GM12878 (cell line): ENCODE measurements at regions not wholly inside any gene's neighbourhood (a gene's known extent, or its start where the extent isn't known, plus 50 kb on each side); places are given as distances from the start of the nearest gene placed in this dataset.

ENCODE experiments used
- ATAC-seq: fragments of 200-7000 bp; cut with Tn5 transposase; 3 replicates; pipeline ENCODE4 v1.9.1; 2020; ENCODE audit warnings: mild to moderate bottlenecking, moderate library complexity
- BruUV-seq: library from RNA; stranded (reverse); fragments of 400-500 nt; replicated peaks from 2 replicates; lab custom pipeline; 2021; lab: Mats Ljungman, UMichigan
- CTCF ChIA-PET: fragments of 300-600 bp; sonication (Branson Sonifier 250); formaldehyde crosslinking; extraction: SDS; loops from one replicate; lab custom pipeline; 2021; ENCODE audit warnings: inconsistent platforms; lab: Yijun Ruan, JAX
- POLR2A ChIA-PET: fragments of 350-600 bp; formaldehyde crosslinking; extraction: SDS; loops from one replicate; lab custom pipeline; 2021; ENCODE audit warnings: inconsistent platforms; lab: Charles Lee
- RAD21 ChIA-PET: fragments of 300-600 bp; sonication (Branson Sonifier 250); formaldehyde crosslinking; loops from one replicate; lab custom pipeline; 2023; ENCODE audit warnings: antibody characterized with exemption; ENCODE audit not compliant: unreplicated experiment; lab: Charles Lee
- SMC1A ChIA-PET: fragments of 300-600 bp; sonication (Branson Sonifier 250); formaldehyde crosslinking; loops from one replicate; lab custom pipeline; 2023; ENCODE audit not compliant: unreplicated experiment, uncharacterized antibody; lab: Charles Lee
- DNase-seq: peaks from one replicate; pipeline ENCODE4 v3.0.0-alpha.2; 2011; ENCODE audit warnings: low read depth, low spot score
- FAIRE-seq: peaks from 3 replicates; lab custom pipeline; 2011; peaks lifted over from hg19 to GRCh38; lab: Jason Lieb, UNC
- H2AFZ ChIP-seq: 2 replicates; pipeline ENCODE4 v1.6.0; 2011; ENCODE audit warnings: low read depth, low read length, control low read depth; ENCODE audit not compliant: control insufficient read depth
- H3K27ac ChIP-seq: 2 replicates; pipeline ENCODE4 v1.5.1; 2011; ENCODE audit warnings: control low read depth; ENCODE audit not compliant: control insufficient read depth, insufficient read depth
- H3K27me3 ChIP-seq, 2 experiments: replicated peaks in 1 of 2; 2 replicates each; pipeline versions ENCODE4 v1.6.0 to v1.6.1; 2011; ENCODE audit warnings: low read length in 1 of 2; ENCODE audit not compliant: control insufficient read depth in 2 of 2, insufficient read depth in 2 of 2
- H3K36me3 ChIP-seq, 2 experiments: 2 replicates each; pipeline ENCODE4 v1.5.1; 2011; ENCODE audit warnings: low read length in 1 of 2; ENCODE audit not compliant: control insufficient read depth in 2 of 2, insufficient read depth in 2 of 2
- H3K4me1 ChIP-seq: 2 replicates; pipeline ENCODE4 v1.6.1; 2011; ENCODE audit warnings: mild to moderate bottlenecking, low read length, moderate library complexity, mixed read lengths; ENCODE audit not compliant: control insufficient read depth, insufficient read depth
- H3K4me2 ChIP-seq: 2 replicates; pipeline ENCODE4 v1.6.0; 2011; ENCODE audit warnings: control low read depth; ENCODE audit not compliant: control insufficient read depth, insufficient read depth
- H3K4me3 ChIP-seq: fragments of 200-600 bp; sonication (generic); 2 replicates; pipeline ENCODE4 v1.5.1; 2016
- H3K79me2 ChIP-seq: 2 replicates; pipeline ENCODE4 v1.6.0; 2011; ENCODE audit warnings: low read length; ENCODE audit not compliant: control insufficient read depth, insufficient read depth
- H3K9ac ChIP-seq: 2 replicates; pipeline ENCODE4 v1.8.0; 2011; ENCODE audit warnings: low read length, control low read depth, mixed read lengths; ENCODE audit not compliant: control insufficient read depth, insufficient read depth
- H3K9me3 ChIP-seq: replicated peaks from 3 replicates; pipeline ENCODE4 v1.5.1; 2011; ENCODE audit warnings: mild to moderate bottlenecking, low read length; ENCODE audit not compliant: control insufficient read depth, insufficient read depth
- H4K20me1 ChIP-seq: 2 replicates; pipeline ENCODE4 v1.6.0; 2011; ENCODE audit not compliant: control insufficient read depth, insufficient read depth
- BCL11A ChIP-seq: IDR thresholded peaks from 2 replicates; pipeline ENCODE4 v1.6.1; 2011; ENCODE audit warnings: low read depth, low read length
- BCL3 ChIP-seq: IDR thresholded peaks from 2 replicates; pipeline ENCODE4 v1.6.1; 2011; ENCODE audit warnings: borderline replicate concordance, low read depth, mild to moderate bottlenecking, moderate library complexity, low read length; ENCODE audit not compliant: insufficient read depth, poor library complexity, severe bottlenecking
- CREB1 ChIP-seq: IDR thresholded peaks from 2 replicates; pipeline ENCODE4 v1.6.1; 2012; ENCODE audit warnings: low read depth, mild to moderate bottlenecking, inconsistent platforms
- E2F8 ChIP-seq: fragments of 450-650 bp; IDR thresholded peaks from 2 replicates; pipeline ENCODE4 v1.6.1; 2018; ENCODE audit warnings: mild to moderate bottlenecking, low read depth, moderate library complexity; ENCODE audit not compliant: partially characterized antibody
- HDAC2 ChIP-seq: fragments of 200-600 bp; sonication (generic); IDR thresholded peaks from 2 replicates; pipeline ENCODE4 v1.6.1; 2017
- NFYB ChIP-seq: IDR thresholded peaks from 2 replicates; pipeline ENCODE4 v1.6.1; 2011; ENCODE audit warnings: low read depth, mild to moderate bottlenecking, low read length, improper control_type of control experiment, moderate library complexity; ENCODE audit not compliant: insufficient read depth
- SIX5 ChIP-seq: IDR thresholded peaks from 2 replicates; pipeline ENCODE4 v1.6.1; 2011; ENCODE audit warnings: mild to moderate bottlenecking, low read depth, low read length, moderate library complexity; ENCODE audit not compliant: severe bottlenecking
- SMARCA5 ChIP-seq: fragments of 450-650 bp; IDR thresholded peaks from 2 replicates; pipeline ENCODE4 v1.6.1; 2017; ENCODE audit warnings: mild to moderate bottlenecking
- TCF12 ChIP-seq: IDR thresholded peaks from 2 replicates; pipeline ENCODE4 v1.6.1; 2011; ENCODE audit warnings: low read depth, mild to moderate bottlenecking, low read length
- TCF3 ChIP-seq: IDR thresholded peaks from 2 replicates; pipeline ENCODE4 v1.6.1; 2012; ENCODE audit warnings: low read depth, mild to moderate bottlenecking, low read length, borderline replicate concordance; ENCODE audit not compliant: insufficient read depth
- YY1 ChIP-seq: IDR thresholded peaks from 2 replicates; pipeline ENCODE4 v1.6.1; 2011; ENCODE audit warnings: low read depth, mild to moderate bottlenecking, low read length
- ZBED1 ChIP-seq: IDR thresholded peaks from 2 replicates; pipeline ENCODE4 v1.6.1; 2016; ENCODE audit warnings: borderline replicate concordance
- WGBS: methylation state at CpG from one replicate; pipeline ENCODE4 v1.1.6; 2016; ENCODE audit warnings: low lambda C conversion rate; ENCODE audit not compliant: insufficient replicate concordance, insufficient coverage; ENCODE audit errors: missing lambda C conversion rate; 5-methylcytosine and 5-hydroxymethylcytosine counted together
- in situ Hi-C: fragments of 300-500 bp; cut with MboI; formaldehyde crosslinking; loops from 9 replicates; pipeline ENCODE4 v1.14.3; 2018; ENCODE audit warnings: mixed read lengths
- intact Hi-C: fragments of 100-400 bp; cut with micrococcal nuclease; formaldehyde crosslinking; loops from one replicate; pipeline ENCODE4 v1.14.2; 2022; ENCODE audit not compliant: unreplicated experiment

- Histone ChIP-seq H3K79me2 (no peaks in the 10 kb centered on the region), H3K9me3 (no peaks in the 10 kb centered on the region; the same call in 2 of the 3 replicates), H2AFZ (no peak overlapping the region; the same call in 1 of the 2 replicates), H3K27ac (no peak overlapping the region), H4K20me1 (no peaks in the 10 kb centered on the region), H3K36me3 (no peaks in the 10 kb centered on the region)
- ChIA-PET POLR2A (no interaction called here), CTCF (interaction anchor here (0.8 to 2.0 kb wide), 4 partner anchors 9 to 315 kb away, joined by 3 to 5 read pairs (median 3); no protein-coding TSS in a partner anchor)
- in situ Hi-C loops, result no loop called here
- no TSS peak for BruUV-seq
- 50% methylated on average over 5 of the region's 5 CpGs for WGBS
- TF ChIP-seq CREB1 (peak; percentile 49; the same call in 1 of the 2 replicates), BCL11A (no peak), NFYB (0 out of 2 replicates have a peak, but pooled peaks have one; percentile 20), HDAC2 (no peak)
- TF ChIP-seq, all 136 proteins: peak for 2
- no peak overlapping the region for H3K4me3 ChIP-seq
- FAIRE-seq (no peak), DNase-seq (no peak), ATAC-seq (peak; percentile 67)
- no peaks in the 10 kb centered on the region for H3K4me1 ChIP-seq
- H3K4me2 ChIP-seq, result no peak overlapping the region
- H3K27me3 ChIP-seq, result no peaks in the 10 kb centered on the region
- ChIA-PET RAD21 (no interaction called here), SMC1A (interaction anchor here (0.8 to 1.5 kb wide), 2 partner anchors 9 to 719 kb away, joined by 3 to 4 read pairs; no protein-coding TSS in a partner anchor)
- intact Hi-C loops, result no loop called here
- no peak overlapping the region for H3K9ac ChIP-seq
Measured at GRCh38 chr3:135513106-135514059, 452.1 kb upstream of the PPP2R3A start.

DNA sequence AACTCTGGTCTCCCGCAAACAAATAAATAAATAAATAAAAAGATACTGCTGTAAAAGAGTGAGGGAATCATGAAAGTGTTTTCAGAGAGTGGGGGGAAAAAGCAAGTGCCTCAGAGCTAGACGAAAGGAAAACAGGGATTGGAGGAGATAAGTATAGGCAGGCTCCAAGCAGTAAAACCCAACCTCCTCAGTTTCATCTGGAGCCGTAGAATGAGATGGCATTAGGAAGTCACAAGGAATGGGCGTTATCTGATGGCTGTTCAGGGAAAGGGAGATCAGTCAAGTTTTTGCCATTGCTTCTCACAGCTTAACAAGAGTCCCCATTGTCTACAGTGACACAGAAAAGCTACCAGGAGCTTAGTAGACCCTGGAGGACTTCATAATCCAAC is 451.5 kb upstream of the PPP2R3A start:
- FAIRE-seq, result no peak
- 65% methylated on average over 4 of the region's 4 CpGs for WGBS
- RAD21 ChIA-PET, result no interaction called here
- TF ChIP-seq TCF3, result no peak
- no peak for TF ChIP-seq TCF12
- TF ChIP-seq SMARCA5, result no peak
- TF ChIP-seq BCL3, result no peak
- TF ChIP-seq SIX5, result no peak
- TF ChIP-seq E2F8, result no peak
- no peak for TF ChIP-seq YY1
- TF ChIP-seq ZBED1, result no peak

More for the DNA sequence above, 451.5 kb upstream of the PPP2R3A start:
- Histone ChIP-seq H3K4me2 (no peak overlapping the region), H2AFZ (no peak overlapping the region), H3K9me3 (no peaks in the 10 kb centered on the region; the same call in 2 of the 3 replicates), H3K27me3 (no peaks in the 10 kb centered on the region), H3K4me1 (no peaks in the 10 kb centered on the region), H3K27ac (no peak overlapping the region), H3K9ac (no peak overlapping the region), H3K36me3 (no peaks in the 10 kb centered on the region), H3K4me3 (no peak overlapping the region), H3K79me2 (no peaks in the 10 kb centered on the region), H4K20me1 (no peaks in the 10 kb centered on the region)
- POLR2A ChIA-PET, result no interaction called here
- in situ Hi-C loops (no loop called here), intact Hi-C loops (no loop called here)
- ATAC-seq (no peak), DNase-seq (no peak)
- no TSS peak for BruUV-seq
- CTCF ChIA-PET, result interaction anchor here (0.7 to 2.0 kb wide), 4 partner anchors 9 to 315 kb away, joined by 3 to 5 read pairs (median 3); no protein-coding TSS in a partner anchor
- SMC1A ChIA-PET, result interaction anchor here (1.5 kb wide), 1 partner anchor 10 kb away, joined by 4 read pairs; no protein-coding TSS in a partner anchor
